SK-N-SH treated with all-trans-retinoic acid at 6 μM for 48 hours (cell line): ENCODE measurements at regions not wholly inside any gene's neighbourhood (a gene's known extent, or its start where the extent isn't known, plus 50 kb on each side); places are given as distances from the start of the nearest gene placed in this dataset.

ENCODE experiments used
- ATAC-seq: fragments of 200-7000 bp; cut with Tn5 transposase; 3 replicates; pipeline ENCODE4 v1.9.1; 2020; ENCODE audit warnings: mild to moderate bottlenecking, moderate library complexity
- ARNTL ChIP-seq: fragments of 450-650 bp; formaldehyde crosslinking; IDR thresholded peaks from 2 replicates; pipeline ENCODE4 v1.5.0; 2020; ENCODE audit warnings: low read depth, mild to moderate bottlenecking, moderate library complexity, borderline replicate concordance
- BACH2 ChIP-seq: fragments of 250-450 bp; sonication (Bioruptor Pico); IDR thresholded peaks from 2 replicates; pipeline ENCODE4 v1.9.0; 2021; ENCODE audit warnings: mild to moderate bottlenecking, borderline replicate concordance
- CSDC2 ChIP-seq: fragments of 250-450 bp; sonication (Bioruptor Pico); IDR thresholded peaks from 2 replicates; pipeline ENCODE4 v1.5.0; 2020; ENCODE audit warnings: mild to moderate bottlenecking, moderate library complexity
- CSRNP3 ChIP-seq: fragments of 250-450 bp; sonication (Bioruptor Pico); IDR thresholded peaks from 2 replicates; pipeline ENCODE4 v1.5.1; 2021; ENCODE audit warnings: mild to moderate bottlenecking, moderate library complexity
- ESRRG ChIP-seq: fragments of 250-450 bp; sonication (Bioruptor Pico); IDR thresholded peaks from 2 replicates; pipeline ENCODE4 v1.6.1; 2021; ENCODE audit warnings: mild to moderate bottlenecking
- OSR1 ChIP-seq: fragments of 250-450 bp; sonication (Bioruptor Pico); IDR thresholded peaks from 2 replicates; pipeline ENCODE4 v1.8.0; 2022; ENCODE audit warnings: moderate library complexity, mild to moderate bottlenecking, inconsistent platforms
- PATZ1 ChIP-seq: fragments of 250-450 bp; sonication (Bioruptor Pico); IDR thresholded peaks from 2 replicates; pipeline ENCODE4 v1.8.0; 2020; ENCODE audit warnings: mild to moderate bottlenecking, moderate library complexity, borderline replicate concordance
- PPARA ChIP-seq: fragments of 250-450 bp; sonication (Bioruptor Pico); IDR thresholded peaks from 2 replicates; pipeline ENCODE4 v1.5.0; 2020; ENCODE audit warnings: mild to moderate bottlenecking, borderline replicate concordance
- RARB ChIP-seq: fragments of 250-450 bp; sonication (Bioruptor Pico); IDR thresholded peaks from 2 replicates; pipeline ENCODE4 v1.8.0; 2021; ENCODE audit warnings: mild to moderate bottlenecking, moderate library complexity
- SNAI2 ChIP-seq: fragments of 250-450 bp; sonication (Bioruptor Pico); IDR thresholded peaks from 2 replicates; pipeline ENCODE4 v1.5.0; 2020; ENCODE audit warnings: mild to moderate bottlenecking, moderate library complexity
- TCF4 ChIP-seq: fragments of 250-450 bp; sonication (Bioruptor Pico); IDR thresholded peaks from 2 replicates; pipeline ENCODE4 v1.8.0; 2021; ENCODE audit warnings: mild to moderate bottlenecking, moderate library complexity, borderline replicate concordance
- TOX ChIP-seq: fragments of 250-450 bp; sonication (Bioruptor Pico); IDR thresholded peaks from 2 replicates; pipeline ENCODE4 v1.8.0; 2021; ENCODE audit warnings: mild to moderate bottlenecking, moderate library complexity, borderline replicate concordance
- ZC3H10 ChIP-seq: fragments of 250-450 bp; sonication (Bioruptor Pico); IDR thresholded peaks from 2 replicates; pipeline ENCODE4 v1.5.1; 2021; ENCODE audit warnings: mild to moderate bottlenecking, moderate library complexity
- ZFP3 ChIP-seq: fragments of 250-450 bp; sonication (Bioruptor Pico); IDR thresholded peaks from 2 replicates; pipeline ENCODE4 v1.5.0; 2020; ENCODE audit warnings: mild to moderate bottlenecking, moderate library complexity
- ZFP30 ChIP-seq: fragments of 450-650 bp; formaldehyde crosslinking; IDR thresholded peaks from 2 replicates; pipeline ENCODE4 v1.5.0; 2022; ENCODE audit warnings: mild to moderate bottlenecking, moderate library complexity
- ZNF565 ChIP-seq: fragments of 450-650 bp; formaldehyde crosslinking; conservative IDR thresholded peaks from 2 replicates; pipeline ENCODE4 v1.5.0; 2020; ENCODE audit warnings: low read depth, mild to moderate bottlenecking, moderate library complexity
- ZNF8 ChIP-seq: fragments of 450-650 bp; formaldehyde crosslinking; IDR thresholded peaks from 2 replicates; pipeline ENCODE4 v1.5.0; 2020; ENCODE audit warnings: mild to moderate bottlenecking, moderate library complexity
- TF ChIP-seq, protein P1 (sequence below): fragments of 250-450 bp; sonication (Bioruptor Pico); IDR thresholded peaks from 2 replicates; pipeline ENCODE4 v1.8.0; 2021; ENCODE audit warnings: low read depth, mild to moderate bottlenecking, moderate library complexity, borderline replicate concordance
- TF ChIP-seq, protein P2 (sequence below): fragments of 250-450 bp; sonication (Bioruptor Pico); IDR thresholded peaks from 2 replicates; pipeline ENCODE4 v1.5.1; 2020; ENCODE audit warnings: low read depth, mild to moderate bottlenecking, moderate library complexity
- TF ChIP-seq, protein P3 (sequence below): fragments of 250-450 bp; sonication (Bioruptor Pico); IDR thresholded peaks from 2 replicates; pipeline ENCODE4 v1.5.0; 2020; ENCODE audit warnings: mild to moderate bottlenecking, moderate library complexity

GRCh38 chr10:121340271-121340831, 257.9 kb downstream of the FGFR2 start:
- ATAC-seq = no peak
- no peak for TF ChIP-seq RARB
- no peak for TF ChIP-seq ARNTL (CRISPR knock-in tag)
- TF ChIP-seq, protein P1, sequence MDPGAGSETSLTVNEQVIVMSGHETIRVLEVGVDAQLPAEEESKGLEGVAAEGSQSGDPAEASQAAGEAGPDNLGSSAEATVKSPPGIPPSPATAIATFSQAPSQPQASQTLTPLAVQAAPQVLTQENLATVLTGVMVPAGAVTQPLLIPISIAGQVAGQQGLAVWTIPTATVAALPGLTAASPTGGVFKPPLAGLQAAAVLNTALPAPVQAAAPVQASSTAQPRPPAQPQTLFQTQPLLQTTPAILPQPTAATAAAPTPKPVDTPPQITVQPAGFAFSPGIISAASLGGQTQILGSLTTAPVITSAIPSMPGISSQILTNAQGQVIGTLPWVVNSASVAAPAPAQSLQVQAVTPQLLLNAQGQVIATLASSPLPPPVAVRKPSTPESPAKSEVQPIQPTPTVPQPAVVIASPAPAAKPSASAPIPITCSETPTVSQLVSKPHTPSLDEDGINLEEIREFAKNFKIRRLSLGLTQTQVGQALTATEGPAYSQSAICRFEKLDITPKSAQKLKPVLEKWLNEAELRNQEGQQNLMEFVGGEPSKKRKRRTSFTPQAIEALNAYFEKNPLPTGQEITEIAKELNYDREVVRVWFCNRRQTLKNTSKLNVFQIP (CRISPR knock-in tag) = no peak
- TF ChIP-seq, protein P2, sequence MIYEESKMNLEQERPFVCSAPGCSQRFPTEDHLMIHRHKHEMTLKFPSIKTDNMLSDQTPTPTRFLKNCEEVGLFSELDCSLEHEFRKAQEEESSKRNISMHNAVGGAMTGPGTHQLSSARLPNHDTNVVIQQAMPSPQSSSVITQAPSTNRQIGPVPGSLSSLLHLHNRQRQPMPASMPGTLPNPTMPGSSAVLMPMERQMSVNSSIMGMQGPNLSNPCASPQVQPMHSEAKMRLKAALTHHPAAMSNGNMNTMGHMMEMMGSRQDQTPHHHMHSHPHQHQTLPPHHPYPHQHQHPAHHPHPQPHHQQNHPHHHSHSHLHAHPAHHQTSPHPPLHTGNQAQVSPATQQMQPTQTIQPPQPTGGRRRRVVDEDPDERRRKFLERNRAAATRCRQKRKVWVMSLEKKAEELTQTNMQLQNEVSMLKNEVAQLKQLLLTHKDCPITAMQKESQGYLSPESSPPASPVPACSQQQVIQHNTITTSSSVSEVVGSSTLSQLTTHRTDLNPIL (CRISPR knock-in tag) = no peak
- TF ChIP-seq TOX (CRISPR knock-in tag) = no peak
- TF ChIP-seq ZC3H10 (CRISPR knock-in tag) = no peak
- TF ChIP-seq ZFP3 = no peak
- TF ChIP-seq TCF4 (CRISPR knock-in tag) = no peak
- no peak for TF ChIP-seq ESRRG
- TF ChIP-seq ZNF8 (CRISPR knock-in tag) = no peak
- TF ChIP-seq CSRNP3 (CRISPR knock-in tag) = no peak
- no peak for TF ChIP-seq SNAI2
- TF ChIP-seq, protein P3, sequence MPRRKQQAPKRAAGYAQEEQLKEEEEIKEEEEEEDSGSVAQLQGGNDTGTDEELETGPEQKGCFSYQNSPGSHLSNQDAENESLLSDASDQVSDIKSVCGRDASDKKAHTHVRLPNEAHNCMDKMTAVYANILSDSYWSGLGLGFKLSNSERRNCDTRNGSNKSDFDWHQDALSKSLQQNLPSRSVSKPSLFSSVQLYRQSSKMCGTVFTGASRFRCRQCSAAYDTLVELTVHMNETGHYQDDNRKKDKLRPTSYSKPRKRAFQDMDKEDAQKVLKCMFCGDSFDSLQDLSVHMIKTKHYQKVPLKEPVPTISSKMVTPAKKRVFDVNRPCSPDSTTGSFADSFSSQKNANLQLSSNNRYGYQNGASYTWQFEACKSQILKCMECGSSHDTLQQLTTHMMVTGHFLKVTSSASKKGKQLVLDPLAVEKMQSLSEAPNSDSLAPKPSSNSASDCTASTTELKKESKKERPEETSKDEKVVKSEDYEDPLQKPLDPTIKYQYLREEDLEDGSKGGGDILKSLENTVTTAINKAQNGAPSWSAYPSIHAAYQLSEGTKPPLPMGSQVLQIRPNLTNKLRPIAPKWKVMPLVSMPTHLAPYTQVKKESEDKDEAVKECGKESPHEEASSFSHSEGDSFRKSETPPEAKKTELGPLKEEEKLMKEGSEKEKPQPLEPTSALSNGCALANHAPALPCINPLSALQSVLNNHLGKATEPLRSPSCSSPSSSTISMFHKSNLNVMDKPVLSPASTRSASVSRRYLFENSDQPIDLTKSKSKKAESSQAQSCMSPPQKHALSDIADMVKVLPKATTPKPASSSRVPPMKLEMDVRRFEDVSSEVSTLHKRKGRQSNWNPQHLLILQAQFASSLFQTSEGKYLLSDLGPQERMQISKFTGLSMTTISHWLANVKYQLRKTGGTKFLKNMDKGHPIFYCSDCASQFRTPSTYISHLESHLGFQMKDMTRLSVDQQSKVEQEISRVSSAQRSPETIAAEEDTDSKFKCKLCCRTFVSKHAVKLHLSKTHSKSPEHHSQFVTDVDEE = no peak
- no peak for TF ChIP-seq ZNF565 (CRISPR knock-in tag)
- TF ChIP-seq BACH2 (CRISPR knock-in tag) = no peak
- no peak for TF ChIP-seq PPARA (CRISPR knock-in tag)
- no peak for TF ChIP-seq PATZ1 (CRISPR knock-in tag)
- TF ChIP-seq, all 23 proteins: peak for 0

DNA sequence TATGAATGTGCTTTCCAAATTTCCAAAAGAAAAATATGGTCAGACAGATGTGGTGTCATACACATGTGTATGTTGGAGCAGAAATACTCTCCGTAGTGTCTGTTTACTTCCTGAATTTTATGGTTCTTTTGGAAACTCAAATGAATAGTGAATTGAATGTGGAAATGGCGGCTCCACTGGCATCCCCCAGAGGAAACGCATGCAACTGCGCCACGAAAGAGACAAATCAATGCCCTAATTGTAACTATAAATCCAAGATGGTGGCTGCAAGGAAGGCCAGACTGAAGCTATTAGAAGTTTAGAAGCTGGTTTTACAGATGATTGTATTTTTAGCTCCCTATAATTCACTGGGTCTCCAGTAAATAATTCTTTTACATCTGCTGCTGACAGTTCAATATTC, 246.7 kb downstream of the FGFR2 start:
- no peak for ATAC-seq

More for the DNA sequence above, 246.7 kb downstream of the FGFR2 start:
- TF ChIP-seq CSDC2 (CRISPR knock-in tag) (no peak), BACH2 (CRISPR knock-in tag) (no peak), SNAI2 (no peak), ARNTL (CRISPR knock-in tag) (no peak), TOX (CRISPR knock-in tag) (no peak), ZC3H10 (CRISPR knock-in tag) (no peak), PPARA (CRISPR knock-in tag) (no peak), OSR1 (no peak), ZFP30 (no peak)
- TF ChIP-seq, protein P2 (CRISPR knock-in tag) = no peak
- TF ChIP-seq, protein P1 (CRISPR knock-in tag) = no peak
